Liver (tissue), 8 donors: ENCODE measurements at regions not wholly inside any gene's neighbourhood (a gene's known extent, or its start where the extent isn't known, plus 50 kb on each side); places are given as distances from the start of the nearest gene placed in this dataset.

Source experiments
- DNase-seq: peaks from one replicate; pipeline ENCODE4 v3.0.0-alpha.2; 2017; ENCODE audit warnings: low spot score
- H3K27ac ChIP-seq, 2 donors: one replicate each; pipeline ENCODE4 v1.7.0; 2013; ENCODE audit warnings: inconsistent platforms in 2 of 2, low read length in 2 of 2, control low read depth in 1 of 2, low read depth in 1 of 2, mild to moderate bottlenecking in 1 of 2
- H3K27me3 ChIP-seq, 4 donors: one replicate each; pipeline versions ENCODE4 v1.6.1 to v1.7.0; 2013; ENCODE audit warnings: low read length in 3 of 4, inconsistent platforms in 1 of 4, mild to moderate bottlenecking in 1 of 4, moderate library complexity in 1 of 4; ENCODE audit not compliant: control insufficient read depth in 4 of 4, insufficient read depth in 4 of 4
- H3K36me3 ChIP-seq, 4 donors: one replicate each; pipeline versions ENCODE4 v1.6.1 to v1.7.0; 2013; ENCODE audit warnings: low read length in 3 of 4, mild to moderate bottlenecking in 3 of 4, low read depth in 1 of 4, moderate library complexity in 1 of 4; ENCODE audit not compliant: control insufficient read depth in 4 of 4, insufficient read depth in 3 of 4
- H3K4me1 ChIP-seq, 4 donors: one replicate each; pipeline versions ENCODE4 v1.6.1 to v1.7.0; 2013; ENCODE audit warnings: low read length in 3 of 4, mild to moderate bottlenecking in 3 of 4, moderate library complexity in 1 of 4; ENCODE audit not compliant: control insufficient read depth in 4 of 4, insufficient read depth in 4 of 4
- H3K4me3 ChIP-seq, 3 donors: one replicate each; pipeline versions ENCODE4 v1.6.1 to v1.7.0; 2013; ENCODE audit warnings: low read length in 3 of 3, control low read depth in 1 of 3, low read depth in 1 of 3, mild to moderate bottlenecking in 1 of 3
- H3K9ac ChIP-seq, 2 donors: one replicate each; pipeline ENCODE4 v1.7.0; 2013; ENCODE audit warnings: low read length in 2 of 2, mild to moderate bottlenecking in 2 of 2, moderate library complexity in 2 of 2, control low read depth in 1 of 2, low read depth in 1 of 2
- H3K9me3 ChIP-seq, 4 donors: one replicate each; pipeline versions ENCODE4 v1.6.1 to v1.7.0; 2013; ENCODE audit warnings: low read length in 3 of 4; ENCODE audit not compliant: control insufficient read depth in 4 of 4
- EGR1 ChIP-seq, 2 donors: IDR thresholded peaks; 2 replicates each; pipeline ENCODE4 v1.6.1; 2016 to 2018; ENCODE audit warnings: antibody characterized with exemption in 2 of 2, low read depth in 2 of 2
- FOXA2 ChIP-seq: IDR thresholded peaks from 2 replicates; pipeline ENCODE4 v1.6.1; 2016; ENCODE audit warnings: antibody characterized with exemption
- GABPA ChIP-seq, 2 donors: IDR thresholded peaks in 1 of 2; conservative IDR thresholded peaks in 1 of 2; 2 replicates each; pipeline ENCODE4 v1.6.1; 2016; ENCODE audit warnings: antibody characterized with exemption in 2 of 2, mild to moderate bottlenecking in 1 of 2, moderate library complexity in 1 of 2
- HNF4A ChIP-seq, 2 donors: conservative IDR thresholded peaks; 2 replicates each; pipeline ENCODE4 v1.6.1; 2016; ENCODE audit warnings: antibody characterized with exemption in 2 of 2, mild to moderate bottlenecking in 2 of 2
- JUND ChIP-seq, 2 donors: IDR thresholded peaks; 2 replicates each; pipeline ENCODE4 v1.6.1; 2016; ENCODE audit warnings: antibody characterized with exemption in 2 of 2
- MAX ChIP-seq: IDR thresholded peaks from 2 replicates; pipeline ENCODE4 v1.6.1; 2016; ENCODE audit warnings: antibody characterized with exemption
- NR2F2 ChIP-seq: IDR thresholded peaks from 2 replicates; pipeline ENCODE4 v1.6.1; 2016; ENCODE audit warnings: antibody characterized with exemption
- RAD21 ChIP-seq, 2 donors: IDR thresholded peaks; 2 replicates each; pipeline ENCODE4 v1.6.1; 2016; ENCODE audit warnings: antibody characterized with exemption in 2 of 2, mild to moderate bottlenecking in 2 of 2
- REST ChIP-seq: IDR thresholded peaks from 2 replicates; pipeline ENCODE4 v1.6.1; 2016; ENCODE audit warnings: antibody characterized with exemption, mild to moderate bottlenecking
- SP1 ChIP-seq: IDR thresholded peaks from 2 replicates; pipeline ENCODE4 v1.6.1; 2018; ENCODE audit warnings: antibody characterized with exemption, mild to moderate bottlenecking
- TAF1 ChIP-seq: conservative IDR thresholded peaks from 2 replicates; pipeline ENCODE4 v1.6.1; 2016; ENCODE audit warnings: antibody characterized with exemption, mild to moderate bottlenecking
- YY1 ChIP-seq: IDR thresholded peaks from 2 replicates; pipeline ENCODE4 v1.6.1; 2016; ENCODE audit warnings: antibody characterized with exemption, mild to moderate bottlenecking
- WGBS: extraction: QIAGEN DNeasy Blood & Tissue Kit; methylation state at CpG from one replicate; pipeline ENCODE4 v1.1.7; 2013; 5-methylcytosine and 5-hydroxymethylcytosine counted together
- TF ChIP-seq, protein P1 (sequence below): IDR thresholded peaks from 2 replicates; pipeline ENCODE4 v1.6.1; 2016; ENCODE audit warnings: antibody characterized with exemption
- TF ChIP-seq, protein P2 (sequence below): IDR thresholded peaks from 2 replicates; pipeline ENCODE4 v1.6.1; 2016; ENCODE audit warnings: antibody characterized with exemption
- TF ChIP-seq, protein P3 (sequence below): fragments of 150-350 bp; IDR thresholded peaks from 2 replicates; pipeline ENCODE4 v1.5.1; 2017; ENCODE audit warnings: improper control_type of control experiment, low read depth, low read length; ENCODE audit not compliant: missing input control
- donor health status: healthy.
- donor health status: healthy.
- donor health status: healthy.
- donor health status: healthy.
- donor health status: healthy.

DNA sequence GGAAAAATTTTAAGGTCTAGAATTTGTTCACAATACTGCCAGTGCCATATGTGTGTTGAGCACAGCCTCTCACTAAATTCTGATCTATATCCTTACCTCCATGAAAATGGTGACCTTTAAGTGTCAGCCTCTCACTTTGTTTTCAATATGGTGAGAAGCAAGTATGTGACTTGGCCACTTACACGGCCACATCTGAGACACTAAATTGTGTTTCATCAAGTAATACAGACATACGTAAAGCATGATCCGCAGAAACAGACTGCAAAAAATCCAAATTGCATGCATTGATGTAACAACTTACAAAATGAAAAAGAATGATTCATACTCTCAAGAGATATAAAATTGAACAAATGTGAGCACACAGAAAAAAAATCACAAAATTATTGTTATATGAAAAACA lies 55.2 kb upstream of the UGP2 start:
- whole genome bisulfite sequencing = 98% methylated on average over 3 of the region's 3 CpGs

DNA sequence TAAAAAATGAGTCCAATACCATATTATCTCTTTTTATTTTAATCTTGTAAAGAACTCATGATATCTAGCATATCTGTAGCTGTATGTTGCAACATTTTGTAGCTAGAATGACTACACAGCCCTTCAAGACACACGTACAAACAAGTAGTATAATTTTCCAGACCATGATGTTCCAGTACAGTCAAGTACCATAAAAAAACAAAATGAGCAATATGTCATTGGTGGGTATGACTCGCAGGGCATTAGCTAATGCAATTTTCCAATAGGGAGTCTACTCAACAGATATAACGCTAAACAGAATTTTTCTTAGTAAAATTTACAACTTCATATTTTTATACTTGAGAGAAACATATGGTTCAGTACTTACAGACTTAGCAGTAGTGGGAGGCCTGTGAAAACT lies 53.6 kb upstream of the UGP2 start:
- no peaks in the 10 kb centered on the region for H3K36me3 ChIP-seq
- H3K4me1 ChIP-seq = peaks cover 0 to 12% (median 7%) of the 10 kb centered on the region in 4 donors
- H3K9me3 ChIP-seq = no peaks in the 10 kb centered on the region
- 88% methylated on average over 3 of the region's 3 CpGs for WGBS
- H3K27ac ChIP-seq = no peak overlapping the region
- no peak overlapping the region for H3K4me3 ChIP-seq
- H3K27me3 ChIP-seq = no peaks in the 10 kb centered on the region
- no peak overlapping the region for H3K9ac ChIP-seq
- TF ChIP-seq REST (no peak), EGR1 (IDR thresholded peaks at IDR 0.05; ENCODE audit: low read depth in 2 of 2) (no peak), SP1 (no peak), MAX (no peak), HNF4A (conservative IDR thresholded peaks at IDR 0.05) (no peak), TAF1 (no peak), GABPA (IDR thresholded peaks at IDR 0.05 in 1 of 2, conservative IDR thresholded peaks at IDR 0.05 in 1 of 2) (no peak), RAD21 (IDR thresholded peaks at IDR 0.05) (no peak), FOXA2 (no peak)
- TF ChIP-seq, protein P1, sequence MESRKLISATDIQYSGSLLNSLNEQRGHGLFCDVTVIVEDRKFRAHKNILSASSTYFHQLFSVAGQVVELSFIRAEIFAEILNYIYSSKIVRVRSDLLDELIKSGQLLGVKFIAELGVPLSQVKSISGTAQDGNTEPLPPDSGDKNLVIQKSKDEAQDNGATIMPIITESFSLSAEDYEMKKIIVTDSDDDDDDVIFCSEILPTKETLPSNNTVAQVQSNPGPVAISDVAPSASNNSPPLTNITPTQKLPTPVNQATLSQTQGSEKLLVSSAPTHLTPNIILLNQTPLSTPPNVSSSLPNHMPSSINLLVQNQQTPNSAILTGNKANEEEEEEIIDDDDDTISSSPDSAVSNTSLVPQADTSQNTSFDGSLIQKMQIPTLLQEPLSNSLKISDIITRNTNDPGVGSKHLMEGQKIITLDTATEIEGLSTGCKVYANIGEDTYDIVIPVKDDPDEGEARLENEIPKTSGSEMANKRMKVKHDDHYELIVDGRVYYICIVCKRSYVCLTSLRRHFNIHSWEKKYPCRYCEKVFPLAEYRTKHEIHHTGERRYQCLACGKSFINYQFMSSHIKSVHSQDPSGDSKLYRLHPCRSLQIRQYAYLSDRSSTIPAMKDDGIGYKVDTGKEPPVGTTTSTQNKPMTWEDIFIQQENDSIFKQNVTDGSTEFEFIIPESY = no peak
- TF ChIP-seq, protein P2, sequence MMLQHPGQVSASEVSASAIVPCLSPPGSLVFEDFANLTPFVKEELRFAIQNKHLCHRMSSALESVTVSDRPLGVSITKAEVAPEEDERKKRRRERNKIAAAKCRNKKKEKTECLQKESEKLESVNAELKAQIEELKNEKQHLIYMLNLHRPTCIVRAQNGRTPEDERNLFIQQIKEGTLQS = no peak
- TF ChIP-seq, protein P3, sequence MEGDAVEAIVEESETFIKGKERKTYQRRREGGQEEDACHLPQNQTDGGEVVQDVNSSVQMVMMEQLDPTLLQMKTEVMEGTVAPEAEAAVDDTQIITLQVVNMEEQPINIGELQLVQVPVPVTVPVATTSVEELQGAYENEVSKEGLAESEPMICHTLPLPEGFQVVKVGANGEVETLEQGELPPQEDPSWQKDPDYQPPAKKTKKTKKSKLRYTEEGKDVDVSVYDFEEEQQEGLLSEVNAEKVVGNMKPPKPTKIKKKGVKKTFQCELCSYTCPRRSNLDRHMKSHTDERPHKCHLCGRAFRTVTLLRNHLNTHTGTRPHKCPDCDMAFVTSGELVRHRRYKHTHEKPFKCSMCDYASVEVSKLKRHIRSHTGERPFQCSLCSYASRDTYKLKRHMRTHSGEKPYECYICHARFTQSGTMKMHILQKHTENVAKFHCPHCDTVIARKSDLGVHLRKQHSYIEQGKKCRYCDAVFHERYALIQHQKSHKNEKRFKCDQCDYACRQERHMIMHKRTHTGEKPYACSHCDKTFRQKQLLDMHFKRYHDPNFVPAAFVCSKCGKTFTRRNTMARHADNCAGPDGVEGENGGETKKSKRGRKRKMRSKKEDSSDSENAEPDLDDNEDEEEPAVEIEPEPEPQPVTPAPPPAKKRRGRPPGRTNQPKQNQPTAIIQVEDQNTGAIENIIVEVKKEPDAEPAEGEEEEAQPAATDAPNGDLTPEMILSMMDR = no peak
- DNase-seq = no peak

More for the DNA sequence above, 55.2 kb upstream of the UGP2 start:
- Histone ChIP-seq H3K4me1 (peaks cover 0 to 10% (median 7%) of the 10 kb centered on the region in 4 donors), H3K9me3 (no peaks in the 10 kb centered on the region), H3K27me3 (no peaks in the 10 kb centered on the region), H3K4me3 (no peak overlapping the region), H3K27ac (no peak overlapping the region), H3K36me3 (no peaks in the 10 kb centered on the region), H3K9ac (no peak overlapping the region)
- no peak for DNase-seq
- TF ChIP-seq TAF1 (no peak), RAD21 (IDR thresholded peaks at IDR 0.05) (no peak), JUND (IDR thresholded peaks at IDR 0.05) (no peak), YY1 (no peak), SP1 (no peak), NR2F2 (no peak)
- TF ChIP-seq, protein P3 = no peak
- TF ChIP-seq, protein P1 = no peak
